Stimulated activated naive CD4-positive, alpha-beta T cell treated with Interleukin-2 at 50 U/mL for 16 hours (primary cell): ENCODE measurements at regions not wholly inside any gene's neighbourhood (a gene's known extent, or its start where the extent isn't known, plus 50 kb on each side); places are given as distances from the start of the nearest gene placed in this dataset.

ENCODE experiments used
- DNase-seq: peaks from one replicate; lab custom pipeline; 2025; lab: John Stamatoyannopoulos, UW

- no peak for DNase-seq
Observed at GRCh38 chr5:35477911-35478310, 139.8 kb upstream of the SPEF2 start.

GRCh38 chr5:35477321-35477720 is 140.3 kb upstream of the SPEF2 start:
- no peak for DNase-seq

DNA sequence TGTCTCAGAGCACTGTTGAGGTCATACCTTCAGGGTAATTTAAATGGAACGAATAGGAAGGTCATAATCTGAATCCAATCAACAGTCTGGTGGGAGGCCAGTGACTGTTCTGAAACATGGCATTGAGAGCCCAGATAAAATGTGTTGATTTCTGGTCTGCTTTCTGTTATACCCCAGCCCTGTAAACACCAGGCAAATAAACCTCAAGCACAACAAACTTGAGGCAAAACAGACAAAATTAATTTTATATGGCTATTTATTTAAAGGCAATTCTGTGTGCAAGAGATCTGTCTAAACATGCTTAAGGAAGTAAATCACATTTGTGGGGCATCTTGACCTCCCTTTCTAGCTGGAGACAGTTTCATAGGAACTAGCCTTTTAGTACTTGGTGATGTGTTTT is 140.9 kb upstream of the SPEF2 start:
- no peak for DNase-seq

- no peak for DNase-seq
Observed at GRCh38 chr5:35476036-35476435, 141.6 kb upstream of the SPEF2 start.

DNA sequence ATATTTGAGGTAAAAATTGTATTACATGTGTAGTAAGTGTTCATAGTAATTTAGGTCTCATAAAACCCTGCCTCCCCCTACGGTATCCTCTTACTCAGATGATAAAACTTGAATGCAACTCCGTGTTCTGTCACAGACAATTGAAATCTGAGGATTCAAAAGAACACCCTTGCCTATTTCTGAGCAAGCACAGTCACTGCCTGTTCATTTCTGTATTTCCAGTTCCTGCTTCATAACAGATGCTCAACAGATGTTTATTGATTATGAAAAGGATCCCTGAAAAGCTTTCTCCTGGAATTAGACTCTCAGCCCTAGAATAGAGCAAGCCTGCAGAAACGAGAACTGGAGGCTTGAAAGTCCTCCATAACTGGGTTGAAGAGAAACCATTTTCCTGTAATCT is 144.1 kb upstream of the SPEF2 start:
- no peak for DNase-seq

GRCh38 chr5:35470866-35471265 is 146.8 kb upstream of the SPEF2 start:
- no peak for DNase-seq

GRCh38 chr5:35468811-35469210 is 148.9 kb upstream of the SPEF2 start:
- DNase-seq, result no peak

GRCh38 chr5:35466746-35467145 is 150.9 kb upstream of the SPEF2 start:
- no peak for DNase-seq

- no peak for DNase-seq
Observed at GRCh38 chr5:35464757-35465156, 152.9 kb upstream of the SPEF2 start.

DNA sequence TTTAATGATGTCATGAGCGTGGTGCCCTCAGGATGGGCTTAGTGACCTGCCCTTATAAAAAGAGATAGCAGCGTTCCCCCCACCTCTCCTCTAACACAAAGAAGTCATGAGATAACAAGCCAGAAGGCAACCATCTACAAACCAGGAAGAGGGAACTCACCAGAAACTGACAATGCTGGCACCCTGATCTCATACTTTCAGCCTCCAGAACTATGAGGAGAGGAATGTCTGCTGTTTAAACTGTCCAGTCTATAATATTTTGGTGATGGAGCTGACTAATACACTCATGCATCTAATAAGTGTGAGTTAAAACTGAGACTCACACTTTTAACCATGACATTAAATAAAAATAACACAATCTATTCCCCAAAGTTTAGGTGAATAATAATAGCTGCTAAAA is 156.1 kb upstream of the SPEF2 start:
- no peak for DNase-seq

GRCh38 chr5:35458824-35459207 is 158.8 kb upstream of the SPEF2 start:
- DNase-seq, result no peak

- DNase-seq, result no peak
Observed at GRCh38 chr5:35457912-35458823, 159.5 kb upstream of the SPEF2 start.

- no peak for DNase-seq
Observed at GRCh38 chr5:35456506-35456905, 161.2 kb upstream of the SPEF2 start.

DNA sequence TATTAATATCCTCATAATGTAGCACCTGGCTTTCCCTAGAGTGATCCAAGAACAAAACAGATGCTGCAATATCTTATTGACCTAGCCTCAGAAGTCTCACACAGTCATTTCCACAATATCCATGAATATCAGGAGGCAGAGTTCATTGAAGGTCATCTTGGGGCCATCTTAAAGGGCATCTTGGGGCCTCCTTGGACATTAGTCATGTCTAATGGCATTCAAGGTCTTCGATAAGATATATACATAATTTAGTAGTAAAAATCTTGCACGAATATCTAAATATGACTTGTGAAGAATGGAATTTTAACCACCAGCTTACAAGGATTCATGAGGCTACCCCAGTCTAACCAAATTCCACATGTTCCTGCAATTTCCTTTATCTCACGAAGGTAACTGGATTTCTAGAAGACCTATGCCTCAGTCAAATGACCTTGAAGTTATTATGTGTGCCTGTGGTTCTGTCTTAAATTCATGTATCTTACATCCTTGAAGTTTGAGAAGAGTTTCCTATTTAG is 163.6 kb upstream of the SPEF2 start:
- no peak for DNase-seq

DNA sequence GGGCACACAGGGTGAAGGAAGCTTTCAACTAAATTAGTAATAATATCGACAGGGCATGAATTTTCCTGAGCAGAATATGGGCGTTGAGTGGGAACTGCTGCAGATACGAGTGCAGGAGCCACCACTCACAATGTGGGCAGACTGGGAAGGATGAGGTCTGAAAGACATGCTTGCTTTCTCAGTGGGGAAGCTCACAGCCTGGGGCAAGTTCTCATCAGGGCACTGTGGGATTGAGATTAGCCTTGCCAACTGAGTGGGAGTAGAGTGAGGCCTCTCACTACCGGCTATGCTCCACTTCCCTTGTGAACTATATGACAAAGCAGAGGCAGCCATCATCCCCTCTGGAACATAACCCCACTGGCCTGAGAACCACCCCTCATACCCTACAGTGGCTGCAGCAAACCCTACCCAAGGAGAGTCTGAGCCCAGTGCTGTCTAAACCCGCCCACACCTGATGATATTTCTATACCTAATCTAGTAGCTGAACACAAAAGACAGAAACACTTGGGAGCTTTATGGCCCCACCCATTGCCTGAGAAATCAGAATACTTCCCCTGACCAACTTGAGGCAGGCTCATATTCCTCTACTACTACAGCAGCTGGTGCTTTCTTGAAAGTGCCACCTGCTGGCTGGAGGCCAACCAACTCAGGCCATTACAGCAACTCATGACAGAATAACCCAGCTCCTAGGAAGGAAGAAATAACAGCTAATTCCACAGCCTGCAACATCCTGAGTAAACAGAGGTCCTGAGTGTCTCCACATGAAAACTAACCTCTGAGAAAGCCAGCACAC is 173.7 kb upstream of the SPEF2 start:
- no peak for DNase-seq

- DNase-seq, result no peak
Observed at GRCh38 chr5:35442885-35443639, 174.6 kb upstream of the SPEF2 start.

GRCh38 chr5:35440409-35440808 is 177.3 kb upstream of the SPEF2 start:
- DNase-seq, result no peak

DNA sequence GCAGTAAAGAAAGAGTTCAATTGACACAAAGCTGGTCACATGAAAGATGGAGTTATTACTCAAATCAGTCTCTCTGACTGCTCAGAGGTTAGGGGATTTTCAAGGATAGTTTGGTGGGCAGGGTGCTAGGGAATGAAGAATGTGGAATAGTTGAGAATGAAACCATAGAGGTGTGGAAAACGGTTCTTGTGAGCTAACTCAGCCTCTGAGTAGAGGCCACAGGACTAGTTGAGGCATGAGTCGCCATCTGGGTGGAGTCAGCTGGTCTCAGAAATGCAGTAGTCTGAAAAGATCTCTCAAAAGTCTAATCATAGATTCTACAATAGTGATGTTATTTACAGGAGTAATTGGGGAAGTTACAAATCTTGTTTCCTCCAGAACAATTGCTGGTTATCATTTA is 178.9 kb upstream of the SPEF2 start:
- DNase-seq, result no peak

- DNase-seq, result no peak
Observed at GRCh38 chr5:35438288-35438687, 179.4 kb upstream of the SPEF2 start.

GRCh38 chr5:35436400-35437057 is 181.1 kb upstream of the SPEF2 start:
- DNase-seq, result no peak

- DNase-seq, result no peak
Observed at GRCh38 chr5:35430381-35431162, 187.1 kb upstream of the SPEF2 start.
